ENCODE measurements at regions not wholly inside any gene's neighbourhood (a gene's known extent, or its start where the extent isn't known, plus 50 kb on each side); places are given as distances from the start of the nearest gene placed in this dataset.

GRCh38 chr7:142698429-142698828 is 50.8 kb upstream of the PRSS1 start:
- Histone ChIP-seq H3K27me3 (replicated peaks; ENCODE audit: insufficient read depth) (no peaks in the 10 kb centered on the region), H3K27ac (no peak overlapping the region), H3K4me3 (no peak overlapping the region), H3K4me1 (replicated peaks) (no peaks in the 10 kb centered on the region), H3K9me3 (no peaks in the 10 kb centered on the region), H3K36me3 (no peaks in the 10 kb centered on the region)
- intact Hi-C loops (cut with DNase I) = no loop called here
- TF ChIP-seq POLR2AphosphoS5 (IDR thresholded peaks at IDR 0.05) (no peak), POLR2A (IDR thresholded peaks at IDR 0.05) (no peak), CTCF (IDR thresholded peaks at IDR 0.05) (no peak)
- 95% methylated on average over 1 of the region's 1 CpG for WGBS
- no peak for DNase-seq (ENCODE audit: low spot score)

- H3K9me3 ChIP-seq = no peaks in the 10 kb centered on the region
- WGBS = 45% methylated on average over 4 of the region's 4 CpGs
- TF ChIP-seq CTCF (IDR thresholded peaks at IDR 0.05) (no peak), POLR2A (IDR thresholded peaks at IDR 0.05) (no peak), POLR2AphosphoS5 (IDR thresholded peaks at IDR 0.05) (no peak)
- intact Hi-C loops (cut with DNase I) = no loop called here
- H3K27me3 ChIP-seq (replicated peaks; ENCODE audit: insufficient read depth) = no peaks in the 10 kb centered on the region
- H3K36me3 ChIP-seq = no peaks in the 10 kb centered on the region
- H3K4me3 ChIP-seq = no peak overlapping the region
- H3K4me1 ChIP-seq (replicated peaks) = no peaks in the 10 kb centered on the region
- DNase-seq (ENCODE audit: low spot score) = no peak
- no peak overlapping the region for H3K27ac ChIP-seq
Measured at GRCh38 chr7:142697270-142697669, 52.0 kb upstream of the PRSS1 start.

GRCh38 chr7:142696456-142697179 is 52.7 kb upstream of the PRSS1 start:
- Histone ChIP-seq H3K9me3 (no peaks in the 10 kb centered on the region), H3K4me3 (no peak overlapping the region), H3K27me3 (replicated peaks; ENCODE audit: insufficient read depth) (no peaks in the 10 kb centered on the region), H3K36me3 (no peaks in the 10 kb centered on the region), H3K4me1 (replicated peaks) (no peaks in the 10 kb centered on the region), H3K27ac (no peak overlapping the region)
- no peak for DNase-seq (ENCODE audit: low spot score)
- intact Hi-C loops (cut with DNase I) = no loop called here
- TF ChIP-seq POLR2A (IDR thresholded peaks at IDR 0.05) = no peak

- Histone ChIP-seq H3K9me3 (no peaks in the 10 kb centered on the region), H3K4me1 (replicated peaks) (no peaks in the 10 kb centered on the region), H3K27me3 (replicated peaks; ENCODE audit: insufficient read depth) (no peaks in the 10 kb centered on the region), H3K4me3 (no peak overlapping the region), H3K36me3 (no peaks in the 10 kb centered on the region), H3K27ac (no peak overlapping the region)
- intact Hi-C loops (cut with DNase I) = no loop called here
- TF ChIP-seq CTCF (IDR thresholded peaks at IDR 0.05) (no peak), POLR2A (IDR thresholded peaks at IDR 0.05) (no peak), POLR2AphosphoS5 (IDR thresholded peaks at IDR 0.05) (no peak)
- DNase-seq (ENCODE audit: low spot score) = no peak
Measured at GRCh38 chr7:142693911-142694310, 55.4 kb upstream of the PRSS1 start.

GRCh38 chr7:142690554-142691182 is 58.6 kb upstream of the PRSS1 start:
- Histone ChIP-seq H3K36me3 (no peaks in the 10 kb centered on the region), H3K9me3 (no peaks in the 10 kb centered on the region), H3K27ac (no peak overlapping the region), H3K4me1 (replicated peaks) (no peaks in the 10 kb centered on the region), H3K27me3 (replicated peaks; ENCODE audit: insufficient read depth) (no peaks in the 10 kb centered on the region), H3K4me3 (no peak overlapping the region)
- 69% methylated on average over 2 of the region's 2 CpGs for WGBS
- DNase-seq (ENCODE audit: low spot score) = no peak
- no peak for TF ChIP-seq POLR2A (IDR thresholded peaks at IDR 0.05)
- no peak for TF ChIP-seq POLR2AphosphoS5 (IDR thresholded peaks at IDR 0.05)
- no peak for TF ChIP-seq CTCF (IDR thresholded peaks at IDR 0.05)
- intact Hi-C loops (cut with DNase I) = no loop called here
